HT1080 (cell line): ENCODE measurements at regions not wholly inside any gene's neighbourhood (a gene's known extent, or its start where the extent isn't known, plus 50 kb on each side); places are given as distances from the start of the nearest gene placed in this dataset.
"Not testable (repeated sequence)": the region's sequence is repeated elsewhere in the genome, so short reads cannot be mapped to it uniquely, and the experiment has no call there.

Source experiments
- DNase-seq: peaks from one replicate; pipeline ENCODE4 v3.0.0-alpha.2; 2015; ENCODE audit warnings: low read depth

DNA sequence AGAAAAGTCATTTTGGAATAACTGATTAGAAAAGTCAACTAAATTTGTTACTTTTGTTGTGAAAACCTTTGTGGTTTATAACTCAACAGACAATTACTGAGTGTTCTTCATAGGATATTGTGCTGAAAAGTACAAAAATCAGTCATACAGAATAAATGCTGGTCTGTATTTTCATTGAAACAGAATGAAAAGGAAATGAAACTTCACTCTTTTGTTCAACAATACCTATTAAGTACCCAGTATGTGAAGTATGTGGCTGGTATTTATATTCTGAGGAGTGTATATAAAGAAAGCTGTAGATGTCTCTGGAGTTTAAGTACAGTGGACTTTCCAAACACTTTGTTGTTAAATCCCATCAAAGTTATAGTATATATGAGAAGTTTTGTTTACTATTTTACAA is 828.4 kb upstream of the ATXN8OS start:
- DNase-seq = no peak

DNA sequence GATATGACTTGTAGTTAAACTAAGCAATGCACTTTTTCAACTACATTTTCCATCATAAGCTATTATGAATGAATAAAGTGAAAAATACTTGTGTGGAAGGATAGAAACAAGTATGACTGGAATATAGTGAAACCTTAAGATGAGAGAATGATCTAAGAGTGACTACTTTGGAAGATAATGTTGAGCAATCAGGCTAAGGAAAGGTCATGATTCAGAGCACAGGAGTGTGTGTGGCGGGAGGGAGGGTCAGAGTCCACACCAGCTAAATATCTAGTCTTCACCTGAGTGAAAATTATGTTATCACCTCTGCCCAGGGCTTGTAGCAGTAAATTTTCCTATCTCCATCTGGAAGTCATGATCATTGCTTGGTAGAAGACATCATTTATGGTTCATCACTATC is 833.4 kb upstream of the ATXN8OS start:
- DNase-seq = peak; percentile 31

DNA sequence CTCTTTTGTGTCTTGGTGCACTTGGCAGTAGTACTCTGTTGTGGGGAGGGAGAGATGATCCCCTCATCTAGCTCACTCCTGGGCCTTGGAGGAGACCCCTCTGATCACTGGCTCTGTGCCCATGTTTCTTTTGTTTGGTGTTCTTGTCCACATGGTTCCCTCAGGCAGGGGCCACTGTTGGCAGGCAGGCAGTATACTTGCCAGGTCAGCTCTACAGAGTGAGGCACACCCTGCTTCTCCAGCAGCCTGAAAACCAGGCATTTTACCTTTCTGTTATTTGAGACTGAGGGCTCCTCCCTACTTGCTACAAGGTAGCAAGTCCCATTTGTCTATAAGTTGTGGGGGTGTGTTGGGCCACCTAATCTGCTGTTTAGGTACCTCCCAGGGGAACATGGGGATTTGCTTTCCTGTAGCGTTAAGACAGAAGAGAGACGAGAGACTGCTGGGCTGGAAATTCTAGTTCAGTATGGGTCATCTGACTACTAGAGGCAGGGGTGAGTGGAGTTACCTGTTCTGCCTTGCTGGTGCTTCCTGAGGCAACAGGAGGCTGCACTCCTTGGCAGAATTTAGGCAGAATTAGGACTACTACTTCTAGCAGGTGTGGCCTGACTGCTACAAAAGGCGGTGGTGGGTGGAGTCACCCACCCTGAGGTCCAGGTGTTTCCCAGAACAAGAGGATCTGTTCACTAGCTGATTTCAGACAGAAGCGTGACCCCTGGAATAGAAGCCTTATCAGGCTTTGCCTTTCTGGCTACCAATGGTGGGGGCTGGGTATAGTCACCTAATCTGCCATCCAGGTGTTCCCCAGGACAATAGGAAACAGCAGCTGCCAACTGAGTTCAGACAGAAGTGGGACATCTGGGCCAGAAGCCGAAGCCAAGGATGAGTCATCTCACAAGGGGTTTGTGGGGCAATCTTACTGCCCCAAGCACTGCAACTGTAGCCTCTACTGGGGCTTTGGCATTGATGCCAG is 843.0 kb upstream of the ATXN8OS start:
- DNase-seq = peak; percentile 18

DNA sequence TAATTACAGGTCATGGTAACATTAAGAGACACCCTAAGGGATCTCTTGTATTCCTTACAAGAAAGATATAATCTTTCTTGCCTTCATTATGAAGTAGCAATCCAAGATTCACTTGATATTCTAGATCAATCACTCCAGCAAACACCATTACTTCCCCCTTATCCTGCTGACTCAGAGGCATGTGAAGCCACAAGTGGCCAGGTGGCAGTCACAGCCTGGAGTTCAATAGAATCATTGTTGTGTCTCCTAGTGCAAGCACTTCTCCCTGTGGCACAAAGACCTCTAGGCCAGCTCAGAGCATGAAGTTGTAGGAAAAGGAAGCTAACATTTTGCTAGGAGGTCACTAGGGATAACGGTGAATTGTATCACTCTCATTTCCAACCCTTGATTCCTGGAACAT is 864.3 kb upstream of the ATXN8OS start:
- DNase-seq = peak; percentile 81

DNA sequence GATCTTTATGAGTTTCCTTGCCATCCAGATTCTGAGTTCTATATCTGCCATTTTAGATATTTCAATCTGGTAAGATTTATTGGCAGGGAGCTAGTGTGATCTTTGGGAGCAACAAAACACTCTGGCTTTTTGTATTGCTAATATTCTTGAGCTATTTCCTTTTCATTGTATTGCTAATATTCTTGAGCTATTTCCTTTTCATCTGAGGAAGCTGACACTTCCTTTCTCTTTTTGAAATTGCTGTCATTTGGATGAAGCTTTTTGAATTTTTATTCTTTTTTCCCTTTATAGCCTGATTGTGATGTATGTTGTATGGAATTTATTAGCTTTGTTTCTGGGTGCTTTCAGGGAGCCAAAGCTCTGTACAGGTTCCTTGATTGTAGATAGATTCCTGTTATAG is 873.5 kb upstream of the ATXN8OS start:
- no peak for DNase-seq

DNA sequence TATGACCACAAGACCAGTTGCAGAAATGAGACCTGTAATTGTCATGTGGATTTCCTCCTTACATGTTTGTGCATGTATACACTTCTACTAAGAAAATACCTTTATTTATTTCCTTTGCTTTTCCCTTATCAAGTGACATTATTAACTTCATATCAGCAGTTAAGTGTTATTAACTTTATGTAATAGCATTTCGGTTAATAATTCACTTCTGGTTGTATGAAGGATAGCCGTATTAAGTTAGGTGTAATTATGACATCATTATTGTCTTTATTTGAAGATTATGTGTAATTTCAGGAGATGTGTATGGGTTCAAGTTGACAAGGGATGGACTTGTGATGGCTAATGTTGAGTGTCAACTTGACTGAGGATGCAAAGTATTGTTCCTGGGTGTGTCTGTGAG is 881.2 kb upstream of the ATXN8OS start:
- no peak for DNase-seq

DNA sequence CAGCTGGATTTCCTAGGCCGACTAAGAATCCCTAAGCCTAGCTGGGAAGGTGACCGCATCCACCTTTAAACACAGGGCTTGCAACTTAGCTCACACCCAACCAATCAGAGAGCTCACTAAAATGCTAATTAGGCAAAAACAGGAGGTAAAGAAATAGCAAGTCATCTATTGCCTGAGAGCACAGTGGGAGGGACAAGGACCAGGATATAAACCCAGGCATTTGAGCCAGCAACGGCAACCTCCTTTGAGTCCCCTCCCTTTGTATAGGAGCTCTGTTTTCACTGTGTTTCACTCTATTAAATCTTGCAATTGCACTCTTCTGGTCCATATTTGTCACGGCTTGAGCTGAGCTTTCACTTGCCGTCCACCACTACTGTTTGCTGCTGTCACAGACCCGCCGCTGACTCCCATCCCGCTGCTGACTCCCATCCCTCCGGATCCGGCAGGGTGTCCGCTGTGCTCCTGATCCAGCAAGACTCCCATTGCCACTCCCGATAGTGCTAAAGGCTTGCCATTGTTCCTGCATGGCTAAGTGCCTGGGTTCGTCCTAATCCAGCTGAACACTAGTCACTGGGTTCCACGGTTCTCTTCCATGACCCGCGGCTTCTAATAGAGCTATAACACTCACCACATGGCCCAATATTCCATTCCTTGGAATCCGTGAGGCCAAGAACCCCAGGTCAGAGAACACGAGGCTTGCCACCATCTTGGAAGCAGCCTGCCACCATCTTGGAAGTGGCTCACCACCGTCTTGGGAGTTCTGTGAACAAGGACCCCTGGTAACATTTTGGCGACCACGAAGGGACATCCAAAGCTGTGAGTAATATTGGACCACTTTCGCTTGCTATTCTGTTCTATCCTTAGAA is 885.8 kb upstream of the ATXN8OS start:
- DNase-seq = not testable (repeated sequence)

DNA sequence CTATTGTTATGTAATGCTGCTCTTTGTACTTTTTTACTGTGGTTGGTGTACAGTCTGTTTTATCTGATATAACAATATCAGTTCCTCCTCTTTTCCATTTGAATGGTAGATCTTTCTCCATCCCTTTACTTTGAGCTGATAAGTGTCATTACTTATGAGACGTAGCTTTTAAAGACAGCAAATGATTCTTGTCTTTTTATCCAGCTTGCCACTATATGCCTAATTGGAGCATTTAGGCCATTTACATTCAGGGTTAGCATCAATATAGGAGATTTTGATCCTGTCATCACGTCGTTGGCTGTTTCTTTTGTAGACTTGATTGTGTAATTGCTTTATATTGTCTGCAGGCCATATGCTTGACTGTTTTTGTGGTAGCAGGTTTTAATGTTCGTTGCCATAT is 894.2 kb upstream of the ATXN8OS start:
- DNase-seq = no peak

DNA sequence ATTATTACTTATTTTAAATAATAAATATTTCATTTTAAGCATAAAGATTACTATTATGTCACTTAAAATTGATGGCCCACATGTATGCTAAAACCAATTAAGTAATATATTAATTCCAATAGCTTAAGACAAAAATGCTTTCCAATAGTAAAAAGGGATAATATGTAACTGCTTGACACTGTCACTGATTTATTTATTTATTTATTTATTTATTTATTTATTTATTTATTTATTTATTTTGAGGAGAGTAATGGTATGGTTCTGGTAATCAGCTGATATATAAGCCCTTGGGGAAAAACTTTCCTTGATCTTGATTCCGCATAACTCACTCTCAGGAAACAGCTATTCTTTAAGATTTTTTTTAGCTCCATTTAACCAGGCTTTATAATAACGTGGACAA is 903.0 kb upstream of the ATXN8OS start:
- no peak for DNase-seq

DNA sequence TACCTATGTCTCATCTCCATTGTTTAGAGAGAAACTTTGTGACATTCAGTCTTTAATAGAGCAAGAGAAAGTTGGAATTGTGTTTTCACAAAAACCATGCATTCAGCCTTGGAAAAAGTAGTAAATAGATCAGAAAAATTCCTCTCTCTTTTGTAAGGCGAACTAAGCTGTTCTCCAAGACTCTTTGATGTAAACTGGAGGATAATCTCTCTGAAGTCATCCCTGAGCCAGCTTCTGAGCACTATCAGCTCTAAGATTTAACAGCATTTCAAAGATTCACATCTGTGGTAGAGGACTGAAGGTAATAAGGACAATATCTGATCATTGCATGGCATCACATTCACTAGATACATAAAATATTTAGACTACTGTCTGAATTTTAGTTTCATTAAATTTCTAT is 904.6 kb upstream of the ATXN8OS start:
- no peak for DNase-seq

DNA sequence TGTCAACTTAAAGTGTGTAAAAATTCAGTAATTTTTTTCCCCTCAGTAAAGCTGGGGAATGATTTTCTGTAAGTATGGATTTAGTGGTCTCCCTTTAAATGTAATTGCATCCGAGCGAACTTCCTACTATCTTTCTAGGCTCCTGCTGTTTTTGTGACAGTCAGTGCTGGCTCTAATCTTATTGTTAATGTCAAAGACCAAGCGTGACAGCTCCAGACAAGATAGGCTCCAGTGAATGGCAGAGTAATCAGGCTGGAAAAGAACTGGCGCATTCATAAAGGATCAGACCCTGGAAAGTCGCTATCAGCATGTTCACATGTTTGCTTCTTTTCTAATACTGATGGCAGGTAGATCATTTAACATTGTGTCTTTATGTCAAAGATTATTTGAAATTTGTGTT is 908.0 kb upstream of the ATXN8OS start:
- no peak for DNase-seq

DNA sequence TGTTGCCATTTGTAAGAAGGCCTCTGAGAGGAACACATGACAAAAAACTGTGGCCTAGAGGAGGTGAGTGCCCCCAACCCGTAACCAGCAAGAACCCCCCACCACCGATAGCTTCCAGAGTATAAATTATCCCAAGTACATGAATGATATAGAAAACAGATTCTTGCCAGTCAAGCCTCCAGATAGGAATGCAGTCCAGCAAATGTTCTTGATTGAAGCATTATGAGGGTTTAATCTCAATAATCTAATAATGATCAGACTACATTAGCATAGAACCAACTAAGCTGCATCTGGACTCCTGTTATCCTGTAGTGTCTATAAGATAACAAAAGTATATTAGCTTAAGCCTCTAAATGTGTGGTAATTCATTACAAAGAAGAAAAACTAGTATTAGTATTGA is 908.9 kb upstream of the ATXN8OS start:
- DNase-seq = no peak

DNA sequence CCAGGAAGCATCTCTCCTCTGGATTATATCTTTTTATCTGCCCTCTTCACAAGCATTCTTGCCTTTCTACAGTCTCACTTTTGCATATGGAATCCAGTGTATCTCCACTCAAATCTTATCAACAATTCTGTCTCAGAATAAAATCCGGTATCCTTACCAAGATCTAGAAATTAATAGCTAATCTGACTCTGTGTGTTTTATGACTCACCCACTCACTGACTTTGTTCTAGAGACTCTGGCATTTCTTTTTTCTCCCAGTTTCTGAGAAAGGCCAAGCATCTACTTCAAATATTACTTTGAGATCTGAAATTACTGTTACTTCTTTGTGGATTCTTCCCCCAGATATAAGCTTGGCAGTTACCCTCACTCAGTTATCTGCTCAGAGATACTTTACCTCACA is 913.5 kb upstream of the ATXN8OS start:
- no peak for DNase-seq

DNA sequence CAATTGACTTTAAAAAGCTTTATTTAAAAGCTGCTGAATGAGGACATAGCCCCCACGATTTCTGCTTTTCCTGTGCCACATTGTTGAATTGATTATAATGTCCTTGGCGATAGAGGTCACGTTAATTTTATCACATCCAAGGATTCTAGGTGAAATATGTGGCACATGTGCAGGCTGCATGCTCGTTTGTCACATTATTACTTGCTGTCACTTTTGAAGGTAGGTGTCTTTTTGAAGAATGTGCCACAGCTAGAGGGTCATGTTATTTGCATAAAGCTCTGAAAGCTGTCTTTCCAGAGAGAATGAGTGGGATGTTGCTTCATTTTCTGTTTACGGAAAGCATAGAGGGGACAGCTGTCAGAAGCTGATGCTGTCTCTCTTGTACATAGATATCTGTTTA is 927.6 kb upstream of the ATXN8OS start:
- DNase-seq = no peak

DNA sequence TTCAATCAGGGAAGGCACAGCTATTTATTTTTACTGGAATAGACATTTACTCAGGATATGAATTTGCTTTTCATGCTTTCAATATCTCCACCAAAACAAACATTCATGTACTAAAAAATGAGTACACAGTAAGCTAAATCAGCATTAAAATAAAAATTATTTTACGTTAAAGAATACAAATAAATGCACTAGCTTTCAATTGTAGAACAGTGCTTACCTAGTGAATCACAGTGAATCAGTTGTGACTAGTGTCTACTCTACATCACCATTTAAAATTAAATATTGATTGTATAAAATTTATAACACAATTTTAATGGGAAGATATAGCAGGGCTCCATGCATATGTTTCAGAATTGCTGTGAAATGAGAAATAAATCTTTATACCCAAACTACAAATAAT is 929.6 kb upstream of the ATXN8OS start:
- DNase-seq = no peak

DNA sequence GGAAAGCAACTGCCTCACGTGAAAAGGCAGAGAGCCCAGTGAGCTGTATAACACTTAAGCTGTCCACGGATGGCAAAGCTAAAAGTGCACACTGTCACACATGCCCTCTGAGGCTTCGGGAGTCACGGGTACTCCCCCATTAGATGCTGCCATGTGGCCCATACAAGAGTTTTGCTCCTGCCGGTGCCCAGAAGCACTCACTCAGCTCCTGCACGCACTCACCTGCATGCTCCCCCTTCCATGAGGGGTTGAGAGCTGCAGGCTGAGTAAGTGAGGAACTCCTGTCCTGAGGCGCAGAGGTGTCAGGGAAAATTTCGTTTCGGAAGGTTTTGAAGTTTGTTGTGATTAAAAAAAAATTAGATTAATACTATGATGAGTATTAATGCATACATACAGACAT is 939.2 kb upstream of the ATXN8OS start:
- DNase-seq = no peak

DNA sequence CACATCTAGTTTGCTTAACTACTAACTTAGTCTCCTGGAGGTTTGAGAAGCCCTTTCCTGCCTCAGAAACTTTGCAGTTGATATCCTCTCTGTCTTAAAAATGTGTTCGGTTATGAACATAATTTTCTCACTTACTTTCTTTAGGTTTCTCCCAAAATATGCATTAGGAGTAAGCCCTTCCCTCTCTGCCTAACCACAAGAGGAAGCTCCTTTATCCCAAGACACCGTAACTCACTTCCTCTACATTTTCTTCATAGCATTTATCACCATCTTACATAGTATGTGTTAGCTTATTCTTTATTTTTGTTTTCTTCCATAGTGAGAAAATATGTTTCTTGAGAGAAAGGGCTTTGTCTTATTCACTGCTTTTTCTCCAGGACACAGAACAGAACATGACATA is 952.5 kb upstream of the ATXN8OS start:
- DNase-seq = no peak

DNA sequence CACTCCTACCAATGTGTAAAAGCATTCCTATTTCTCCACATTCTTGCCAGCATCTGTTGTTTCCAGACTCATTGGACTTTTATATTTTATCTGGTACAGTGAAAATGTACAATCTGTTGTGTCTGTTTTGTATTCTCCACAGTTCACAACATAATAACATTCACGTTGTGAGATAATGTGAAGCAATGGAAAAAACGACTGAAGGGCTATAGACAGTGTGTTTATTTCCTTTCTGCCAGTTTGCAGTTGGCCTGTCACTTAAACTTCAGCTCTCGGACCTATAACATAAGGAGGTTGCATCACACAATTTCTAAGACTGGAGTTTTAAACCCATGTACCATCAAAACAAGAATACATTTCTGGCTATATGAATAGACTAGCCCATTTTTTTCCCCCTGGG is 965.5 kb upstream of the ATXN8OS start:
- no peak for DNase-seq

DNA sequence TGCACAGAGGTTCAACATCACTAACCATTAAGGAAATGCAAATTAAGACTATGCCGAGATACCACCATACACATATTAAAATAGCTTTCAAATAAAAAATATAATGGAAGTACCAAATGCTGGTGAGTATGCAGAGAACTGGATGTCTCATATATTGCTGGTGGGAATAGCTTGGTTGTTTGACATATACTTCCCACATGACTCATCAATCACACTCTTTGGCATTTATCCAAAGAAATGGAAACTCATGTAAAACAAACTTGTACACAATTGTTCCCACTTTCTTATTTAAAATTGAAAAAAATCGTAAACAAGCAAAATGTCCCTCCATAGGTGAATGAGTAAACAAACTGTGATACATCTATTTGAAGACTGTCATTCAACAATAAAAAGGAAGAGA is 982.6 kb upstream of the ATXN8OS start:
- peak; percentile 56 for DNase-seq

DNA sequence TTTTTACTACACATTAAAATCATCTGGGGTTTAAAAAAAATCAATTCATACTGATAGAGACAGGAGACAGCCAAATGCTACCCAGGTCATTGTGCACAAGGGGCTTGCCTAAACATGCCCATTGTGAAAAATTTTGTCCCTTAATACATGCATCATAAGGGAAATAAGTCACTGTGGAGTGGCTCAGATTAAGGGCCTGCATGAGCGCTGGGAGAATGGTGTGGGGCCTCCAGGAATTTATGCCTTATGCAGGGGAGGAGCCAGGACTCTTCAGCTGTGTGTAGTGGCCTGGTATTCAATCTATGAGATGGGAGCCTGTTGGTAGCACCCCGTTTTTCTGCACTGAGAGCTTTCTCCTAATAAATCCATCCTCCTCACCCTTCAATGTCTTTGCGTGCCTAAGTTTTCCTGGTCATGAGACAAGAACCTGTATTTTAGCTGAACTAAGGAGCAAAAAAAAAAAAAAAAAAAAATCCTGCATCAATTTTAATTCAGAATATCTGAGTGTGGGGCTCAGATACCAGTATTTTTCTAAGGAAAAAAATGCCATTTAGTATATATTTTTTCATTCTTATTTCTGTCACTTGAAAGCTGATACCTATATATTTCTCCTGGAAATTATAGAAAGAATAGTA is 997.6 kb upstream of the ATXN8OS start:
- peak; percentile 33 for DNase-seq

DNA sequence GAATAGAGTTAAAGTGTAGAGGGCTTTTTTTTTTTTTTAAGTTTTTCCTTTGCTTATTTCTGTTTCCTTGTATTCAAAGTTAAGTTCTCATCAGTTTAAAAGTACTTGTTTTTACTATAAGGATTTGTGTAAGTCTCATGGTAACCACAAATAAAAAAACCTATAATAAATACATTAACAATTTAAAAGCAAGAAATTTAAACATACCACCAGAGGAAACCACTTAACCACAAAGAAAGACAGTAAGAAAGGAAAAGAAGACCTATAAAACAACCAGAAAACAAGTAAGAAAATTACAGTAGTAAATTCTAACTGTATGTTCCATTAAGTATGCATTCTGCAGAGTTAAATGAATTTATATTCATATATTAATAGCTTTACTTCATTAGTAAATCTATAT is 999.1 kb upstream of the ATXN8OS start:
- DNase-seq = peak; percentile 31

DNA sequence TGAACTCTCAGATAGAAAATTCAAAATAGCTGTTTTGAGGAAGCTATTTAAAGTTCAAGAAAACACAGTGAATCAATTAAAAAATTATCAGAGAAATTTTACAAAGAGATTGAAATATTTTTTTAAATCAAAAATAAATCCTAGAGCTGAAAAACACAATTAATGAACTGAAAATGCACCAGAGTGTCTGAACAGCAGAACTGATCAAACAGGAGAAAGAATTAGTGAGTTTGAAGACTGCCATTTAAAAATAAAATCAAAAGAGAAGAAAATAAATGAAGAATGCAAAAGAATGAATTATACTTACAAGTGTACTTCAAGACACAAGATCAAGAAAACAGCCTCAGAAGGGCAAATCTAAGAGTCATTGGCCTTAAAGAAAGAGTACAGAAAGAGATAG is 1000.2 kb upstream of the ATXN8OS start:
- DNase-seq = no peak
